Anterior cingulate cortex (tissue), 58 donors: ENCODE measurements at regions not wholly inside any gene's neighbourhood (a gene's known extent, or its start where the extent isn't known, plus 50 kb on each side); places are given as distances from the start of the nearest gene placed in this dataset.

ENCODE experiments used
- DNase-seq, 58 donors: peaks; one replicate each; lab custom pipeline; 2025; lab: John Stamatoyannopoulos, UW

GRCh38 chr22:22099833-22100812, 117.5 kb upstream of the TOP3B start:
- DNase-seq = no peak

- no peak for DNase-seq
Observed at GRCh38 chr22:22099194-22099486, 116.6 kb upstream of the TOP3B start.

- DNase-seq = no peak
Observed at GRCh38 chr22:22098457-22099193, 116.0 kb upstream of the TOP3B start.

DNA sequence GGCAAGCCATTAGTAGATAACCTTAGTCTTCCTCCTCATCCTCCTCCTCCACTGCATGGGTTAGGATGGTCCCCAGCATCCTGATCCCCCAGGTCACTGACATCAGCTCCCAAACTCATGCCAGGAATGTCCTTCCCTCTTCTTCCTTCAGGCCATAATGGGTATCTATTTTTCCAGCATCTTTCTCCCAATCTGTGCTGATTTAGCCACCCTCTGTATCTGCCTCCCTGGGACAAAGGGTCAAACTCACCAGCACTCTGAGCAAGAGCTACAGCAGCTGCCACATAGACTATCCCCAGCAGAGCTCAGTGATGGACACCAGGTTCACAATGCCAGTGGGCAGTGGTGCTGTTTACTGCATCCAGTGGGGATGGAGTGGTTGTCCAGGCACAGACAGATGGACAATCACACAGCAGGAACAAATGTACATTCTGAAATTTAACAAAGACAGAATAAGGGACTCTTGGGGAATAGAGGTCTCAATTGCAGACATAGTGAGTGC, 115.2 kb upstream of the TOP3B start:
- no peak for DNase-seq

GRCh38 chr22:22094921-22095320, 112.3 kb upstream of the TOP3B start:
- DNase-seq = no peak

DNA sequence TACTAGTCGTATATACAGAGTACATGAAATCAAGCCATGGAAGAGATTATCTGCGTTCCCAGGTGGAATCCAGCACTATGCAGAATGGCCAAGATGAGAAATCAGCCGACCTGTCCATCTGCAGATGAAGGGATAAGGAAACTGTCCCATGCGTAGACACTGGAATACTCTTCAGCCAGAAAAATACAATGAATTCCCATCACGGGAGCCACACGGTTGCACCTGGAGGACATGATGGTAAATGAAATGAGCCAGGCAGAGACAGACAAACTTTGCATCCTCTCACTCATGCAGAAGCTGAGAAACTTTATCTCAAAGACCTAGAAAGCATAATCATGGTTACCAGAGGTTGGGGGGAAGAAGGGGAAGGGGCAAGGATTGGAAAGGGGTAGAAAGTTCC, 111.9 kb upstream of the TOP3B start:
- no peak for DNase-seq

DNA sequence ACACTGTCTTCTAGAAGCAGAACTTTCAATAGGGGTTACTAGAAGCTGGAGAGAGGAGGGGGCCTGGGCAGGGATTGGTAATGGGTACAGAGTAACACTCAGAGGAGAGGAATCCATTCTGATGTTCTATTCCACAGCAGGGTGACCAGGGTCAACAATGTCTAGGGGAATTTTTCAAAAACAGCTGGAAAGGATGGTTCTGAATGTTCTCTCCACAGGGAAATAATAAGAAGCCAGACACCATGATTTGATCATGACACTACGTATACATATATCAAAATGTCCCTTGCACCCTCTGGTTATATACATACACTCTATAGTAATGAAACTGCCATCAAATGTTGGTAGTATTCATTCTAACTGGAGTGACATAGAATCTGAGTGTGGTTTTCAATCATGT, 111.2 kb upstream of the TOP3B start:
- no peak for DNase-seq

DNA sequence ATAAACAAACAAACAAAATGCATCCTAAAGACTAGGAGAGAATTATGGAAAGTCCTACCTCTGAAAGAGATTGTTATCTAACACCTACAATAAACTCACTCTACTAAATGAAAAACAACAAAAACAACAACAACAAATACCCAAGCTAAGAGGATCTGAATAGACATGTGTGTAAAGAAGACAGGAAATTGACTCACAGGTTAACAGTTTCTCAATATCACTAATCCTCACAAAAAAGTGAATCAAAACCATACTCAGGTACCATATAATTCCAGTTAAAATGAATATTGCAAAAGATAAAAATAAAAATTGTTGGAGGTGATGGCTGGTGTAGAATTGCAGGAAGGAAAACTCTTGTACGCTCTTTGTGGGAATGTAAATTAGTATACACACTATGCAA, 110.4 kb upstream of the TOP3B start:
- DNase-seq = no peak

GRCh38 chr22:22092101-22092500, 109.5 kb upstream of the TOP3B start:
- DNase-seq = no peak

GRCh38 chr22:22091400-22091878, 108.9 kb upstream of the TOP3B start:
- no peak for DNase-seq

DNA sequence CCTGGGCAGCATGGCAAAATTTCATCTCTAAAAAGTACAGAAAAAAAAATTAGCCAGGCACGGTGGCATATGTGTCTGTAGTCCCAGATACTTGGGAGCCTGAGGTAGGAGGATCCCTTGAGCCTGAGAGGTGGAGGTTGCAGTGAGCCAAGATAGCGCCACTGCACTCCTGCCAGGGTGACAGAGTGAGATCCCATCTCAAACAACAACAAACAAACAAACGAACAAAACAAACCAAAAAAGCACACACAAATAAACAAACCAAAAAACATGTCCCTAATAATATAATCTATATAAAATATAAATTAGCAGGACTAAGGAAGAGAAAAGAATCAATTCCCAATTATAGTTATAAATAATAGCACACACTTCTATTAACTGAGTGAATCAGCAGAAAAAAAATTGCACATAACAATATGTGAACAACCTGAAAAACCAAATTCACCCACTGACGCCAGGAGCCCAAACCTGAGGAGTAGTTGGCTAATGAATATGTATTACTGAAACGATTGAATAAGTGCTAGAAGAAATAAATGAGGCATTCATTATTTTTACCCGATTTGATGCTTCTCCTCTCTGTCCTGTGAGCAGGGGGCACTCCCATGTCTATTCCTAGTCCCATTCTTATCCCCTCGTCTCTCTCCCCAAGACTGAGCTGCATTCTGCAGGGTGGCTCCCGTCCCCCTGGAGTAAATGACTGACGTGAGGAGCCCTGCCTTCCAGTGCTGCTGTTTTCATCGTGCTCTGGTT, 108.2 kb upstream of the TOP3B start:
- DNase-seq = no peak

GRCh38 chr22:22089459-22090308, 107.1 kb upstream of the TOP3B start:
- DNase-seq = no peak

DNA sequence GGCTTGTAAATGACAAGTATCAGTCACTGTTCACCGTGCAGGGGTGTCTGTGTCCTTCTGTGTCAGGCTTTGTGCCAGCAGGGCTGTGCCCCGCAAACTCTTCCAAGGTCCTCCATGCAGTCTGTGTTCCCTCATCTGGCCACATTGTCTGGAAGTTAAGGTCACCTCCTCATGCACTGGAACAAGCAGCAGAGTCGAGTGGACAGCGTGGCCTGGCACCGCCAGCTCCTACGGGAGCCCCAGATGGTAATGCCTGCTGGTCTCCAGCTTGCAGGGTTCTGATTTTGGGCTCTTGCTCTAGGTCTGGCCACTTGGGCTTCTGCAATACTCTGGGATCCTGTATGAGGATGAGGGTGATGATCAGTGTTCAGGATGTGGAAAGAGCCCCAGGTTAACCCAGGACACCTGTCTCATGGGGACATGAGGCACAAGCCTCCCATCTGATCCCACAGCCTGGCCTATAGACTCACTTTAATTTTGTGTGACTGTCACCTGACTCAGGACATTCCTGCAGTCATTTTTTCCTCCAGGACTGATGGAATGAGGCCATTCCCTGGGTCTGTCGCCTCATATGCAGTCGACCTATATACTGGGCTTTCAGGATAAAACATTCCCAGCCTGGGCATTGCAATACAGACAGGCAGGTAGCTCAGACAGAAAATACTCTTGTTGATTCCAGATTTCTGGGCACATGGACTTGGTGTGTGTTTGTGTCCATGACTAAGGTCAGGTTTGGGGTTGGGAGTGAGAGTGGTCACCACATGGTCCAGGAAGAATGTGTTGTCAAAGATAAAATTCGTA, 106.3 kb upstream of the TOP3B start:
- DNase-seq = no peak

- no peak for DNase-seq
Observed at GRCh38 chr22:22087854-22088657, 105.5 kb upstream of the TOP3B start.

GRCh38 chr22:22086501-22087158, 104.0 kb upstream of the TOP3B start:
- DNase-seq = no peak

- DNase-seq = no peak
Observed at GRCh38 chr22:22085702-22086500, 103.3 kb upstream of the TOP3B start.
